ENCODE measurements at regions not wholly inside any gene's neighbourhood (a gene's known extent, or its start where the extent isn't known, plus 50 kb on each side); places are given as distances from the start of the nearest gene placed in this dataset.

DNA sequence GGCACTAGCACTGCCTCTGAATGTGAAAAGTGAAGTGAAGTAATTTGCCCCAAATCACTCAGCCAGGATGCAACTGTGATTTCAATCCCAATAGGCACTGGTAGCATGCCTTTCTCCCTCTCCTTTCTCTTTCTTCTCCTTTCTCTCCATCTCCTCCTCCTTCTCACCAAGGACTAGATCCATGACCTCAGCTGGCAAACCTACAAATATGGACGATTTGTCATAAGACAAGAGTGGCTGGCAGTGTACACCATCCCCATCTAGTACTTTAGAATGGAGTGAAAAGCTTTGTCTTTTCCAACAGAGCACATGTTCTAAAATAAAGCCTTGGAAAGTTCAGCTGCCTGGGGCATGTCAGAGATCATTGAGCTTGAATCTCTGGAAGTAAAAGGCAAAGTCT is 574.7 kb upstream of the CLINT1 start:
- Histone ChIP-seq H3K9ac (ENCODE audit: extremely low read depth, low read length, poor library complexity, severe bottlenecking) (no peak overlapping the region), H3K4me3 (ENCODE audit: low read length) (no peak overlapping the region), H3K27ac (ENCODE audit: low read depth, low read length) (no peak overlapping the region), H3K9me3 (ENCODE audit: control insufficient read depth, low read length) (no peaks in the 10 kb centered on the region), H3K36me3 (ENCODE audit: control insufficient read depth, insufficient read depth, low read length) (no peaks in the 10 kb centered on the region), H3K4me1 (ENCODE audit: control insufficient read depth, insufficient read depth, low read length) (no peaks in the 10 kb centered on the region), H3K27me3 (ENCODE audit: control insufficient read depth, insufficient read depth, low read length, poor library complexity, severe bottlenecking) (no peaks in the 10 kb centered on the region)
- H3K27ac Mint-ChIP-seq: no peak overlapping the region
- WGBS, 2 experiments (ENCODE audit: insufficient coverage in 1 of 2, insufficient read length in 1 of 2): 92% methylated on average over 1 of the region's 1 CpG; no CpG with 5 or more reads in 1 of the 2 experiments
- H3K4me3 Mint-ChIP-seq: no peak overlapping the region
- no peak for TF ChIP-seq CTCF (conservative IDR thresholded peaks at IDR 0.05)
- DNase-seq: no peak
- H3K9me3 Mint-ChIP-seq: no peaks in the 10 kb centered on the region
- no peaks in the 10 kb centered on the region for H3K4me1 Mint-ChIP-seq
- no peaks in the 10 kb centered on the region for H3K27me3 Mint-ChIP-seq (ENCODE audit: insufficient read depth)
- H3K36me3 Mint-ChIP-seq (ENCODE audit: low read depth): no peaks in the 10 kb centered on the region

GRCh38 chr5:158431369-158432029 is 572.6 kb upstream of the CLINT1 start:
- no peaks in the 10 kb centered on the region for H3K9me3 ChIP-seq (ENCODE audit: control insufficient read depth, low read length)
- H3K27ac ChIP-seq (ENCODE audit: low read depth, low read length): no peak overlapping the region
- DNase-seq: no peak
- Mint-ChIP-seq H3K36me3 (ENCODE audit: low read depth) (no peaks in the 10 kb centered on the region), H3K9me3 (no peaks in the 10 kb centered on the region), H3K27ac (no peak overlapping the region), H3K4me1 (no peaks in the 10 kb centered on the region), H3K27me3 (ENCODE audit: insufficient read depth) (no peaks in the 10 kb centered on the region), H3K4me3 (no peak overlapping the region)
- H3K4me1 ChIP-seq (ENCODE audit: control insufficient read depth, insufficient read depth, low read length): no peaks in the 10 kb centered on the region
- no peak overlapping the region for H3K9ac ChIP-seq (ENCODE audit: extremely low read depth, low read length, poor library complexity, severe bottlenecking)
- H3K4me3 ChIP-seq (ENCODE audit: low read length): no peak overlapping the region
- 88% methylated on average over 1 of the region's 1 CpG; no CpG with 5 or more reads in 1 of the 2 experiments for WGBS, 2 experiments (ENCODE audit: insufficient coverage in 1 of 2, insufficient read length in 1 of 2)
- no peaks in the 10 kb centered on the region for H3K36me3 ChIP-seq (ENCODE audit: control insufficient read depth, insufficient read depth, low read length)
- no peak for TF ChIP-seq CTCF (conservative IDR thresholded peaks at IDR 0.05)
- no peaks in the 10 kb centered on the region for H3K27me3 ChIP-seq (ENCODE audit: control insufficient read depth, insufficient read depth, low read length, poor library complexity, severe bottlenecking)

GRCh38 chr5:158430798-158431167 is 571.8 kb upstream of the CLINT1 start:
- no peak for DNase-seq
- H3K4me3 Mint-ChIP-seq: no peak overlapping the region

More at GRCh38 chr5:158430798-158431167, 571.8 kb upstream of the CLINT1 start:
- H3K9me3 ChIP-seq (ENCODE audit: control insufficient read depth, low read length): no peaks in the 10 kb centered on the region
- no peaks in the 10 kb centered on the region for H3K27me3 ChIP-seq (ENCODE audit: control insufficient read depth, insufficient read depth, low read length, poor library complexity, severe bottlenecking)
- no peak for TF ChIP-seq CTCF (conservative IDR thresholded peaks at IDR 0.05)
- no peaks in the 10 kb centered on the region for H3K36me3 ChIP-seq (ENCODE audit: control insufficient read depth, insufficient read depth, low read length)
- no peaks in the 10 kb centered on the region for H3K36me3 Mint-ChIP-seq (ENCODE audit: low read depth)
- H3K4me1 ChIP-seq (ENCODE audit: control insufficient read depth, insufficient read depth, low read length): no peaks in the 10 kb centered on the region
- H3K27ac Mint-ChIP-seq: no peak overlapping the region
- H3K4me3 ChIP-seq (ENCODE audit: low read length): no peak overlapping the region
- 97% methylated on average over 2 of the region's 2 CpGs; no CpG with 5 or more reads in 1 of the 2 experiments for WGBS, 2 experiments (ENCODE audit: insufficient coverage in 1 of 2, insufficient read length in 1 of 2)
- no peaks in the 10 kb centered on the region for H3K4me1 Mint-ChIP-seq
- no peak overlapping the region for H3K9ac ChIP-seq (ENCODE audit: extremely low read depth, low read length, poor library complexity, severe bottlenecking)
- H3K27me3 Mint-ChIP-seq (ENCODE audit: insufficient read depth): no peaks in the 10 kb centered on the region
- no peak overlapping the region for H3K27ac ChIP-seq (ENCODE audit: low read depth, low read length)
- no peaks in the 10 kb centered on the region for H3K9me3 Mint-ChIP-seq

Data from endodermal cell (in vitro differentiated cells).